ENCODE measurements at regions not wholly inside any gene's neighbourhood (a gene's known extent, or its start where the extent isn't known, plus 50 kb on each side); places are given as distances from the start of the nearest gene placed in this dataset.
A peak's percentile ranks its signal among the peaks of the same experiment; 100 is the strongest.

GRCh38 chr6:3524456-3524855, 67.6 kb upstream of the SLC22A23 start:
- no peak for DNase-seq (ENCODE audit: low spot score)

GRCh38 chr6:3523966-3524365, 67.1 kb upstream of the SLC22A23 start:
- DNase-seq (ENCODE audit: low spot score) = no peak

- DNase-seq (ENCODE audit: low spot score) = no peak
Measured at GRCh38 chr6:3523271-3523670, 66.4 kb upstream of the SLC22A23 start.

- no peak for DNase-seq (ENCODE audit: low spot score)
Measured at GRCh38 chr6:3522561-3523260, 65.9 kb upstream of the SLC22A23 start.

- no peak for DNase-seq (ENCODE audit: low spot score)
Measured at GRCh38 chr6:3520281-3521230, 63.7 kb upstream of the SLC22A23 start.

- peak; percentile 69 for DNase-seq (ENCODE audit: low spot score)
Measured at GRCh38 chr6:3518356-3519190, 61.7 kb upstream of the SLC22A23 start.

GRCh38 chr6:3517350-3517749, 60.5 kb upstream of the SLC22A23 start:
- DNase-seq (ENCODE audit: low spot score) = no peak

GRCh38 chr6:3516092-3516491, 59.2 kb upstream of the SLC22A23 start:
- no peak for DNase-seq (ENCODE audit: low spot score)

GRCh38 chr6:3515669-3516068, 58.8 kb upstream of the SLC22A23 start:
- DNase-seq (ENCODE audit: low spot score) = no peak

- no peak for DNase-seq (ENCODE audit: low spot score)
Measured at GRCh38 chr6:3513416-3513815, 56.6 kb upstream of the SLC22A23 start.

GRCh38 chr6:3512832-3513231, 56.0 kb upstream of the SLC22A23 start:
- no peak for DNase-seq (ENCODE audit: low spot score)

- DNase-seq (ENCODE audit: low spot score) = no peak
Measured at GRCh38 chr6:3510617-3511016, 53.8 kb upstream of the SLC22A23 start.

GRCh38 chr6:3510178-3510577, 53.3 kb upstream of the SLC22A23 start:
- no peak for DNase-seq (ENCODE audit: low spot score)

GRCh38 chr6:3509336-3509735, 52.5 kb upstream of the SLC22A23 start:
- DNase-seq (ENCODE audit: low spot score) = no peak

GRCh38 chr6:3506751-3507383, 50.0 kb upstream of the SLC22A23 start:
- DNase-seq (ENCODE audit: low spot score) = no peak
